GM12878 (cell line): ENCODE measurements at regions not wholly inside any gene's neighbourhood (a gene's known extent, or its start where the extent isn't known, plus 50 kb on each side); places are given as distances from the start of the nearest gene placed in this dataset.
"Not testable (repeated sequence)": the region's sequence is repeated elsewhere in the genome, so short reads cannot be mapped to it uniquely, and the experiment has no call there.

Experiments used
- JUNB ChIP-seq: IDR thresholded peaks from 2 replicates; pipeline ENCODE4 v1.6.1; 2016; ENCODE audit warnings: antibody characterized with exemption, mild to moderate bottlenecking
- MXI1 ChIP-seq: fragments of 150-350 bp; IDR thresholded peaks from 2 replicates; pipeline ENCODE4 v1.6.1; 2011; ENCODE audit warnings: low read depth, mild to moderate bottlenecking, inconsistent platforms, low read length, improper control_type of control experiment
- POLR2AphosphoS2 ChIP-seq: IDR thresholded peaks from 2 replicates; pipeline ENCODE4 v1.6.1; 2011; ENCODE audit warnings: low read depth, mild to moderate bottlenecking, low read length, improper control_type of control experiment, moderate library complexity
- SIN3A ChIP-seq: IDR thresholded peaks from 2 replicates; pipeline ENCODE4 v1.6.1; 2012; ENCODE audit warnings: low read depth, low read length, improper control_type of control experiment
- YY1 ChIP-seq: IDR thresholded peaks from 2 replicates; pipeline ENCODE4 v1.6.1; 2011; ENCODE audit warnings: low read depth, mild to moderate bottlenecking, low read length
- TF ChIP-seq, protein P1 (sequence below), 3 experiments: IDR thresholded peaks in 2 of 3; conservative IDR thresholded peaks in 1 of 3; 2 replicates each; pipeline ENCODE4 v1.5.1; 2011; ENCODE audit warnings: low read depth in 3 of 3, low read length in 3 of 3, mild to moderate bottlenecking in 3 of 3, control low read depth in 2 of 3, moderate library complexity in 2 of 3, inconsistent platforms in 1 of 3, mixed read lengths in 1 of 3; ENCODE audit not compliant: control insufficient read depth in 2 of 3, insufficient read depth in 1 of 3; ENCODE audit errors: extremely low read depth in 1 of 3
- TF ChIP-seq, protein P2 (sequence below): IDR thresholded peaks from 2 replicates; pipeline ENCODE4 v1.6.1; 2012; ENCODE audit warnings: low read depth, low read length, improper control_type of control experiment
- TF ChIP-seq, protein P3 (sequence below): fragments of 450-650 bp; IDR thresholded peaks from 2 replicates; pipeline ENCODE4 v1.6.1; 2017; ENCODE audit warnings: antibody characterized with exemption, mild to moderate bottlenecking, moderate library complexity

DNA sequence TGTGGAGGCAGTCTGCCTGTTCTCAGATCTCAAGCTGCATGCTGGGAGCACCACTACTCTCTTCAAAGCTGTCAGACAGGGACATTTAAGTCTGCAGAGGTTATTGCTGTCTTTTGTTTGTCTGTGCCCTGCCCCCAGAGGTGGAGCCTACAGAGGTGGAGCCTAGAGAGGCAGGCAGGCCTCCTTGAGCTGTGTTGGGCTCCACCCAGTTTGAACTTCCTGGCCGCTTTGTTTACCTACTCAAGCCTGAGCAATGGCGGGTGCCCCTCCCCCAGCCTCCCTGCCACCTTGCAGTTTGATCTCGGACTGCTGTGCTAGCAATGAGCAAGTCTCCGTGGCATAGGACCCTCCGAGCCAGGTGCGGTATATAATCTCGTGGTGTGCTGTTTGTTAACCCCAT, 64.9 kb upstream of the PARP8 start:
- TF ChIP-seq, protein P1, sequence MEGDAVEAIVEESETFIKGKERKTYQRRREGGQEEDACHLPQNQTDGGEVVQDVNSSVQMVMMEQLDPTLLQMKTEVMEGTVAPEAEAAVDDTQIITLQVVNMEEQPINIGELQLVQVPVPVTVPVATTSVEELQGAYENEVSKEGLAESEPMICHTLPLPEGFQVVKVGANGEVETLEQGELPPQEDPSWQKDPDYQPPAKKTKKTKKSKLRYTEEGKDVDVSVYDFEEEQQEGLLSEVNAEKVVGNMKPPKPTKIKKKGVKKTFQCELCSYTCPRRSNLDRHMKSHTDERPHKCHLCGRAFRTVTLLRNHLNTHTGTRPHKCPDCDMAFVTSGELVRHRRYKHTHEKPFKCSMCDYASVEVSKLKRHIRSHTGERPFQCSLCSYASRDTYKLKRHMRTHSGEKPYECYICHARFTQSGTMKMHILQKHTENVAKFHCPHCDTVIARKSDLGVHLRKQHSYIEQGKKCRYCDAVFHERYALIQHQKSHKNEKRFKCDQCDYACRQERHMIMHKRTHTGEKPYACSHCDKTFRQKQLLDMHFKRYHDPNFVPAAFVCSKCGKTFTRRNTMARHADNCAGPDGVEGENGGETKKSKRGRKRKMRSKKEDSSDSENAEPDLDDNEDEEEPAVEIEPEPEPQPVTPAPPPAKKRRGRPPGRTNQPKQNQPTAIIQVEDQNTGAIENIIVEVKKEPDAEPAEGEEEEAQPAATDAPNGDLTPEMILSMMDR (IDR thresholded peaks at IDR 0.05 in 2 of 3, conservative IDR thresholded peaks at IDR 0.05 in 1 of 3; ENCODE audit: control insufficient read depth in 2 of 3, extremely low read depth in 1 of 3, insufficient read depth in 1 of 3, low read depth in 3 of 3, low read length in 3 of 3) = not testable (repeated sequence)
- not testable (repeated sequence) for TF ChIP-seq POLR2AphosphoS2, MXI1, YY1, SIN3A, JUNB
- TF ChIP-seq, protein P2, sequence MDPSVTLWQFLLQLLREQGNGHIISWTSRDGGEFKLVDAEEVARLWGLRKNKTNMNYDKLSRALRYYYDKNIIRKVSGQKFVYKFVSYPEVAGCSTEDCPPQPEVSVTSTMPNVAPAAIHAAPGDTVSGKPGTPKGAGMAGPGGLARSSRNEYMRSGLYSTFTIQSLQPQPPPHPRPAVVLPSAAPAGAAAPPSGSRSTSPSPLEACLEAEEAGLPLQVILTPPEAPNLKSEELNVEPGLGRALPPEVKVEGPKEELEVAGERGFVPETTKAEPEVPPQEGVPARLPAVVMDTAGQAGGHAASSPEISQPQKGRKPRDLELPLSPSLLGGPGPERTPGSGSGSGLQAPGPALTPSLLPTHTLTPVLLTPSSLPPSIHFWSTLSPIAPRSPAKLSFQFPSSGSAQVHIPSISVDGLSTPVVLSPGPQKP = not testable (repeated sequence)
- TF ChIP-seq, protein P3, sequence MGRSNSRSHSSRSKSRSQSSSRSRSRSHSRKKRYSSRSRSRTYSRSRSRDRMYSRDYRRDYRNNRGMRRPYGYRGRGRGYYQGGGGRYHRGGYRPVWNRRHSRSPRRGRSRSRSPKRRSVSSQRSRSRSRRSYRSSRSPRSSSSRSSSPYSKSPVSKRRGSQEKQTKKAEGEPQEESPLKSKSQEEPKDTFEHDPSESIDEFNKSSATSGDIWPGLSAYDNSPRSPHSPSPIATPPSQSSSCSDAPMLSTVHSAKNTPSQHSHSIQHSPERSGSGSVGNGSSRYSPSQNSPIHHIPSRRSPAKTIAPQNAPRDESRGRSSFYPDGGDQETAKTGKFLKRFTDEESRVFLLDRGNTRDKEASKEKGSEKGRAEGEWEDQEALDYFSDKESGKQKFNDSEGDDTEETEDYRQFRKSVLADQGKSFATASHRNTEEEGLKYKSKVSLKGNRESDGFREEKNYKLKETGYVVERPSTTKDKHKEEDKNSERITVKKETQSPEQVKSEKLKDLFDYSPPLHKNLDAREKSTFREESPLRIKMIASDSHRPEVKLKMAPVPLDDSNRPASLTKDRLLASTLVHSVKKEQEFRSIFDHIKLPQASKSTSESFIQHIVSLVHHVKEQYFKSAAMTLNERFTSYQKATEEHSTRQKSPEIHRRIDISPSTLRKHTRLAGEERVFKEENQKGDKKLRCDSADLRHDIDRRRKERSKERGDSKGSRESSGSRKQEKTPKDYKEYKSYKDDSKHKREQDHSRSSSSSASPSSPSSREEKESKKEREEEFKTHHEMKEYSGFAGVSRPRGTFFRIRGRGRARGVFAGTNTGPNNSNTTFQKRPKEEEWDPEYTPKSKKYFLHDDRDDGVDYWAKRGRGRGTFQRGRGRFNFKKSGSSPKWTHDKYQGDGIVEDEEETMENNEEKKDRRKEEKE = not testable (repeated sequence)
